ENCODE measurements at regions not wholly inside any gene's neighbourhood (a gene's known extent, or its start where the extent isn't known, plus 50 kb on each side); places are given as distances from the start of the nearest gene placed in this dataset.

- TF ChIP-seq CTCF (IDR thresholded peaks at IDR 0.05; ENCODE audit: insufficient read depth, missing control alignments): no peak
- FAIRE-seq (no peak), DNase-seq (ENCODE audit: insufficient read length, low spot score) (no peak)
Observed at GRCh38 chr16:54654429-54654828, 276.2 kb upstream of the IRX5 start.

DNA sequence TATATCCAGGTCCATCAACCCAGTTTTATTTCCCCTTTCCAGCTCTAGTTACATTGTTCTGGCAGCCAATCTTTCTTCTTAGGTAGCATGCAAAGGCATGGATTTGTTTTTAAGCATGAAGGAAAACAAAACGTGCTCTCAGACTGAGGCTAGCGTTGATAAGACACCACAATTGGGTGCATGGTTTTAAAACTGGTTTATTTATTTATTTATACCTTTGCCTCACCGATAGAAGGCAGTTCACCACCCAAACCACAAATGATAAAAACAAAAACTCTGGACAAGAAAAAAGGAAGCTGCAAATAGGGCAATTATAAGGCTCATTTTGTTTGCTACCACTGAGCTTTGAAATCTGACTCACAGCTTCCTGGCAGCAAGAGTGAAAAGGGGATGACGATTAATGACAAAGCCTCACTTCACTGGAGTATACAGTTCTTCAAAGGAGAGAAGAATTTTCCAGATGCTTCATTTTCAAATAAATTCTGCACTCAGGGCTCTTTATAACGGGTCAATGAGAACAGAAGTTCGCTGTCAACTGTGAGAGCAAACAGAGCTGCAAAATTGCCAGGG lies 278.4 kb upstream of the IRX5 start:
- DNase-seq (ENCODE audit: insufficient read length, low spot score) (no peak), FAIRE-seq (no peak)
- no peak for TF ChIP-seq CTCF (IDR thresholded peaks at IDR 0.05; ENCODE audit: insufficient read depth, missing control alignments)

DNA sequence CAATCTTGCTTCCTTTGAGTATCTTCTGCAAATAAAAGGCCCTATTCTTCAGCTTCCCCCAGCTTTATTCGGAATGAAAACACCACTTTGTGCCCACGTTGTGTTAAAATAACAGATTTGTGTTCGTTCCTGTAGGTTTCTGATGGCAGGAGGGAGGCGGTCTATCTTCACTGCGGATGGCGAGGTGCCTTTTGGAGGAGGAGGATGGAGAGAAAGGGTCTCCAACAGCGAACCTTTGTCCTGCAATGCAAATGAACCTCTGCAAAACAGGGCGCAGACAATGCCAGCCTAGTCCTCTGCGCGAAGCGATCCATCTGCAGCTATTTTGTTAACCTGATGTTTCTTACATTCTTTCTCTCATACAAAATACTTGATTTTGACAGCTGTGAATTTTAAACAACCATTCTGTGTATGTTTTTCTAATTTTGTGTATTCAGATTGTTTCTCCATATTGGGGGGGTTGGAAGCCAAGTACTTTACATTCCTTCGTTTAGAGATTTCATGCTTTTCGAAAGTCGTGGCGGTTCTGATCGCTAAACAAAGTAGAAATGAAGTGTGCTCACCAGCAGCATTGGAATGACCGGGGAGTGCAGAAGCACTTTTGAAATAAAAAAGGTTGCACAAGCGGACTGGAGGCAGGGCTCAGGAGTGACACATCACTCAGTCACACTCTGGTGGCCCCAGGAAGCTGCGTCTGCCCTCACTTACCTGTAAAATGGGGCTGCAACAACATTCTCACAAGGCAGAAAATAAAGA lies 279.0 kb upstream of the IRX5 start:
- DNase-seq (ENCODE audit: insufficient read length, low spot score) (no peak), FAIRE-seq (no peak)
- no peak for TF ChIP-seq CTCF (IDR thresholded peaks at IDR 0.05; ENCODE audit: insufficient read depth, missing control alignments)

DNA sequence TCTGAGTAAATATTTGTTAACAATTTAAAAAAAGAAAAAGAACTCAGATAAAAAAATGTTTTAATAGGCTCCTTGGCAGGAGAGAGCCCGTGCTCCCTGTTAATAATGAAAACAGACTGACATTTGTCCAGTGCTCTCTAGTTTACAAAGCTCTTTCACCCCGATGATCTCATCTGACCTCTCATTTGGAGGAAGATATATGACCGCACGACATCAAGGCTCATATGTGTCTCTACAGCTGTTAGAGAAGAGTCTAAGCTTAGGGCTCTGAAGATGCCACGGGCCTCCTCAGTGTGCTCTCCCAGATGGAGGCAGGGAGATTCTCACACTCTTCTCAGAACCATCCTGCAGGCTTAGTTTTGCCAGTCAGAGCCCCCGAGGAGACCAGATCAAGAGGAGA lies 280.8 kb upstream of the IRX5 start:
- no peak for DNase-seq (ENCODE audit: insufficient read length, low spot score)
- FAIRE-seq: no peak

GRCh38 chr16:54648575-54648974 lies 282.1 kb upstream of the IRX5 start:
- FAIRE-seq (no peak), DNase-seq (ENCODE audit: insufficient read length, low spot score) (no peak)
- TF ChIP-seq CTCF (IDR thresholded peaks at IDR 0.05; ENCODE audit: insufficient read depth, missing control alignments): no peak

More for the DNA sequence above, 280.8 kb upstream of the IRX5 start:
- TF ChIP-seq CTCF (IDR thresholded peaks at IDR 0.05; ENCODE audit: insufficient read depth, missing control alignments): no peak

GRCh38 chr16:54647725-54648221 lies 282.9 kb upstream of the IRX5 start:
- FAIRE-seq (no peak), DNase-seq (ENCODE audit: insufficient read length, low spot score) (no peak)
- no peak for TF ChIP-seq CTCF (IDR thresholded peaks at IDR 0.05; ENCODE audit: insufficient read depth, missing control alignments)

- TF ChIP-seq CTCF (IDR thresholded peaks at IDR 0.05; ENCODE audit: insufficient read depth, missing control alignments): no peak
- FAIRE-seq (no peak), DNase-seq (ENCODE audit: insufficient read length, low spot score) (no peak)
Observed at GRCh38 chr16:54647216-54647615, 283.4 kb upstream of the IRX5 start.
